HepG2 (cell line): ENCODE measurements at regions not wholly inside any gene's neighbourhood (a gene's known extent, or its start where the extent isn't known, plus 50 kb on each side); places are given as distances from the start of the nearest gene placed in this dataset.

Experiments used
- ATAC-seq: fragments of 200-7000 bp; cut with Tn5 transposase; 3 replicates; pipeline ENCODE4 v1.9.1; 2020; ENCODE audit warnings: mild to moderate bottlenecking, moderate library complexity
- BruUV-seq: library from RNA; stranded (reverse); fragments of 400-500 nt; replicated peaks from 2 replicates; lab custom pipeline; 2021; lab: Mats Ljungman, UMichigan
- CTCF ChIA-PET: fragments of 300-600 bp; formaldehyde crosslinking; extraction: SDS; loops from one replicate; lab custom pipeline; 2021; ENCODE audit warnings: low total read pairs, inconsistent platforms, low intra/inter-chr PET ratio; lab: Yijun Ruan, JAX
- POLR2A ChIA-PET: fragments of 350-600 bp; sonication (Branson Sonifier 250); formaldehyde crosslinking; loops from one replicate; lab custom pipeline; 2020; ENCODE audit warnings: antibody characterized with exemption, inconsistent platforms; lab: Yijun Ruan, JAX
- DNase-seq: peaks from one replicate; pipeline ENCODE4 v3.0.0-alpha.2; 2015; ENCODE audit warnings: low spot score
- FAIRE-seq: peaks from 3 replicates; lab custom pipeline; 2011; peaks lifted over from hg19 to GRCh38; lab: Jason Lieb, UNC
- H2AFZ ChIP-seq: one replicate; pipeline ENCODE4 v1.6.1; 2011; ENCODE audit warnings: low read length, inconsistent platforms
- H3K27ac ChIP-seq: fragments of 300-600 bp; 3 replicates; pipeline ENCODE4 v1.8.0; 2011; ENCODE audit warnings: mixed run types, mild to moderate bottlenecking, mixed read lengths, low read length, inconsistent platforms; ENCODE audit not compliant: insufficient read depth; ENCODE audit errors: extremely low read length
- H3K27me3 ChIP-seq, 2 experiments: fragments of 200-600 bp in 1 of 2; 2 replicates in 1 of 2; 3 replicates in 1 of 2; pipeline versions ENCODE4 v1.6.0 to v1.8.0; 2011; ENCODE audit warnings: low read length in 2 of 2, mild to moderate bottlenecking in 2 of 2, moderate library complexity in 2 of 2, inconsistent platforms in 1 of 2; ENCODE audit not compliant: insufficient read depth in 2 of 2, control insufficient read depth in 1 of 2
- H3K36me3 ChIP-seq, 2 experiments: fragments of 200-600 bp in 1 of 2; replicated peaks in 1 of 2; 2 replicates in 1 of 2; 3 replicates in 1 of 2; pipeline versions ENCODE4 v1.5.1 to v1.8.0; 2011; ENCODE audit warnings: low read length in 2 of 2, inconsistent platforms in 1 of 2; ENCODE audit not compliant: insufficient read depth in 2 of 2, control insufficient read depth in 1 of 2
- H3K4me1 ChIP-seq: 2 replicates; pipeline ENCODE4 v1.5.1; 2012; ENCODE audit warnings: low read length, inconsistent platforms; ENCODE audit not compliant: insufficient read depth
- H3K4me2 ChIP-seq: 2 replicates; pipeline ENCODE4 v1.6.0; 2011; ENCODE audit warnings: low read depth, low read length, inconsistent platforms
- H3K4me3 ChIP-seq, 3 experiments: fragments of 200-600 bp in 1 of 3; sonication (generic), shearing (Covaris generic) in 1 of 3; replicated peaks in 1 of 3; 2 replicates each; pipeline ENCODE4 v1.5.1; 2011 to 2016; ENCODE audit warnings: low read length in 3 of 3, inconsistent platforms in 2 of 3, low read depth in 2 of 3, mild to moderate bottlenecking in 2 of 3, control low read depth in 1 of 3, mixed read lengths in 1 of 3; ENCODE audit not compliant: insufficient read depth in 1 of 3
- H3K79me2 ChIP-seq: one replicate; pipeline ENCODE4 v1.6.1; 2011; ENCODE audit warnings: low read length, inconsistent platforms; ENCODE audit not compliant: insufficient read depth
- H3K9ac ChIP-seq: 2 replicates; pipeline ENCODE4 v1.6.0; 2011; ENCODE audit warnings: mild to moderate bottlenecking, low read depth, low read length, inconsistent platforms; ENCODE audit not compliant: insufficient read depth
- H3K9me3 ChIP-seq: 2 replicates; pipeline ENCODE4 v1.5.1; 2012; ENCODE audit warnings: mild to moderate bottlenecking, low read length
- H4K20me1 ChIP-seq: 2 replicates; pipeline ENCODE4 v1.6.0; 2011; ENCODE audit warnings: inconsistent platforms, mild to moderate bottlenecking, low read length, moderate library complexity; ENCODE audit not compliant: insufficient read depth
- BRCA1 ChIP-seq: sonication (generic); formaldehyde crosslinking; IDR thresholded peaks from 2 replicates; pipeline ENCODE4 v1.4.0; 2020; ENCODE audit warnings: missing genetic modification reagents
- FOXC1 ChIP-seq: sonication (generic); formaldehyde crosslinking; IDR thresholded peaks from 2 replicates; pipeline ENCODE4 v1.8.0; 2022; ENCODE audit warnings: mild to moderate bottlenecking, missing genetic modification reagents, borderline replicate concordance
- FOXP1 ChIP-seq, 2 experiments: fragments of 450-650 bp in 1 of 2; IDR thresholded peaks; 2 replicates each; pipeline ENCODE4 v1.6.1; 2017 to 2018; ENCODE audit warnings: antibody characterized with exemption in 1 of 2
- HNRNPL ChIP-seq: fragments of 200-400 bp; formaldehyde crosslinking; IDR thresholded peaks from 2 replicates; pipeline ENCODE4 v1.6.1; 2017; ENCODE audit warnings: mild to moderate bottlenecking, low read depth, low read length
- KLF12 ChIP-seq: sonication (generic); formaldehyde crosslinking; IDR thresholded peaks from 2 replicates; pipeline ENCODE4 v1.4.0; 2020; ENCODE audit warnings: missing genetic modification reagents, borderline replicate concordance
- LRRFIP1 ChIP-seq: sonication (generic); formaldehyde crosslinking; conservative IDR thresholded peaks from 2 replicates; pipeline ENCODE4 v1.4.0; 2020; ENCODE audit warnings: missing genetic modification reagents
- TOE1 ChIP-seq: sonication (generic); formaldehyde crosslinking; IDR thresholded peaks from 2 replicates; pipeline ENCODE4 v1.4.0; 2020; ENCODE audit warnings: mild to moderate bottlenecking, missing genetic modification reagents
- ZNF230 ChIP-seq: sonication (generic); formaldehyde crosslinking; IDR thresholded peaks from 2 replicates; pipeline ENCODE4 v1.4.0; 2020; ENCODE audit warnings: mild to moderate bottlenecking, missing genetic modification reagents
- ZNF350 ChIP-seq: sonication (generic); formaldehyde crosslinking; IDR thresholded peaks from 2 replicates; pipeline ENCODE4 v1.4.0; 2020; ENCODE audit warnings: mild to moderate bottlenecking, low read depth, missing genetic modification reagents, borderline replicate concordance
- ZNF543 ChIP-seq: sonication (generic); formaldehyde crosslinking; IDR thresholded peaks from 2 replicates; pipeline ENCODE4 v1.4.0; 2020; ENCODE audit warnings: mild to moderate bottlenecking, missing genetic modification reagents
- ZNF558 ChIP-seq: sonication (generic); formaldehyde crosslinking; IDR thresholded peaks from 2 replicates; pipeline ENCODE4 v1.9.0; 2022; ENCODE audit warnings: mild to moderate bottlenecking, missing genetic modification reagents, borderline replicate concordance
- ZNF598 ChIP-seq: sonication (generic); formaldehyde crosslinking; IDR thresholded peaks from 2 replicates; pipeline ENCODE4 v1.5.1; 2020; ENCODE audit warnings: mild to moderate bottlenecking, missing genetic modification reagents, borderline replicate concordance
- ZNF841 ChIP-seq: sonication (generic); formaldehyde crosslinking; IDR thresholded peaks from 2 replicates; pipeline ENCODE4 v1.8.1; 2023; ENCODE audit warnings: missing genetic modification reagents, borderline replicate concordance
- ZNF879 ChIP-seq: sonication (generic); formaldehyde crosslinking; IDR thresholded peaks from 2 replicates; pipeline ENCODE4 v1.8.1; 2023; ENCODE audit warnings: missing genetic modification reagents
- ZUFSP ChIP-seq: sonication (generic); formaldehyde crosslinking; IDR thresholded peaks from 2 replicates; pipeline ENCODE4 v1.9.0; 2021; ENCODE audit warnings: missing genetic modification reagents, mild to moderate bottlenecking, borderline replicate concordance
- WGBS: methylation state at CpG from one replicate; pipeline ENCODE4 v1.1.6; 2017; ENCODE audit warnings: low lambda C conversion rate; 5-methylcytosine and 5-hydroxymethylcytosine counted together
- in situ Hi-C: cut with HindIII; loops from 2 replicates; pipeline ENCODE4 v1.10.0; 2017; ENCODE audit warnings: low pct_unique_long_range_greater_than_20kb; ENCODE audit not compliant: extremely low pct_ligation_motif_present
- intact Hi-C: fragments of 100-400 bp; cut with micrococcal nuclease; formaldehyde crosslinking; loops from one replicate; pipeline ENCODE4 v1.10.0; 2022; ENCODE audit not compliant: unreplicated experiment
- TF ChIP-seq, protein P1 (sequence below), 2 experiments: sonication (generic) in 1 of 2; formaldehyde crosslinking in 1 of 2; IDR thresholded peaks; 2 replicates each; pipeline versions ENCODE4 v1.5.1 to v1.6.1; 2011 to 2020; ENCODE audit warnings: borderline replicate concordance in 1 of 2, low read depth in 1 of 2, low read length in 1 of 2, mild to moderate bottlenecking in 1 of 2, missing genetic modification reagents in 1 of 2, moderate library complexity in 1 of 2
- TF ChIP-seq, protein P2 (sequence below): sonication (generic); formaldehyde crosslinking; conservative IDR thresholded peaks from 2 replicates; pipeline ENCODE4 v1.8.0; 2022; ENCODE audit warnings: mild to moderate bottlenecking, moderate library complexity, missing genetic modification reagents

DNA sequence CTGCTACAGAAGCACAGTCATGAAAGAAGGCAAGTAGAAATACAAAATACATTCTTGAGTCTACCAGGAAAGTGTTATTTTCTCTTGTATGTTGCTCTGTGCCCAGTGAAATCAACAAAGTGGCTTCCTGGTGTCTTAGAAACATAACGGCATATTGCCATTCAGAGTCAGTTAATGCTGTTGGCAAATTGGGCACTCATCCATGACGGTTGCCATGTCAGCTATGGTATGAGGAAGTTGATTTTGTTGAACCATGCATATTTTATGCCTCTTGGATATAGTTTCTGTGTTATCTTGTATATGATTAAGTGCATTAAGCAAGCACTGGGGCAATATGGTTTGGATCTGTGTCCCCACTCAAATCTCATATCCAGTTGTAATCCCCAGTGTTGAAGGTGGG is 153.1 kb upstream of the CXADR start:
- Histone ChIP-seq H3K4me1 (no peaks in the 10 kb centered on the region), H4K20me1 (no peaks in the 10 kb centered on the region), H3K27ac (no peak overlapping the region), H3K4me3 (no peak overlapping the region), H3K36me3 (no peaks in the 10 kb centered on the region), H3K79me2 (no peaks in the 10 kb centered on the region), H2AFZ (no peak overlapping the region), H3K9me3 (no peaks in the 10 kb centered on the region), H3K9ac (no peak overlapping the region), H3K4me2 (no peak overlapping the region), H3K27me3 (no peaks in the 10 kb centered on the region)
- no peak for ATAC-seq
- in situ Hi-C loops, result no loop called here
- POLR2A ChIA-PET, result no interaction called here
- CTCF ChIA-PET, result no interaction called here
- WGBS, result 8% methylated on average over 2 of the region's 2 CpGs
- BruUV-seq, result no TSS peak
- no peak for DNase-seq
- FAIRE-seq, result no peak
- intact Hi-C loops, result loop anchor here (10.0 kb wide), 1 partner anchor 145 kb away; no protein-coding TSS in a partner anchor
- no peak for TF ChIP-seq LRRFIP1 (CRISPR knock-in tag)
- TF ChIP-seq ZNF841 (CRISPR knock-in tag), result no peak
- TF ChIP-seq ZNF879 (CRISPR knock-in tag), result no peak
- no peak for TF ChIP-seq ZNF543 (CRISPR knock-in tag)
- TF ChIP-seq HNRNPL, result no peak
- TF ChIP-seq FOXP1 (IDR thresholded peaks at IDR 0.05), result no peak
- no peak for TF ChIP-seq FOXP1 (CRISPR knock-in tag; IDR thresholded peaks at IDR 0.05)
- TF ChIP-seq, protein P1, sequence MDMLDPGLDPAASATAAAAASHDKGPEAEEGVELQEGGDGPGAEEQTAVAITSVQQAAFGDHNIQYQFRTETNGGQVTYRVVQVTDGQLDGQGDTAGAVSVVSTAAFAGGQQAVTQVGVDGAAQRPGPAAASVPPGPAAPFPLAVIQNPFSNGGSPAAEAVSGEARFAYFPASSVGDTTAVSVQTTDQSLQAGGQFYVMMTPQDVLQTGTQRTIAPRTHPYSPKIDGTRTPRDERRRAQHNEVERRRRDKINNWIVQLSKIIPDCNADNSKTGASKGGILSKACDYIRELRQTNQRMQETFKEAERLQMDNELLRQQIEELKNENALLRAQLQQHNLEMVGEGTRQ (IDR thresholded peaks at IDR 0.05; ENCODE audit: low read depth, low read length), result no peak
- TF ChIP-seq, protein P1 (CRISPR knock-in tag; IDR thresholded peaks at IDR 0.05; ENCODE audit: borderline replicate concordance), result no peak
- TF ChIP-seq BRCA1, result no peak
- TF ChIP-seq ZNF230 (CRISPR knock-in tag), result no peak
- TF ChIP-seq, protein P2, sequence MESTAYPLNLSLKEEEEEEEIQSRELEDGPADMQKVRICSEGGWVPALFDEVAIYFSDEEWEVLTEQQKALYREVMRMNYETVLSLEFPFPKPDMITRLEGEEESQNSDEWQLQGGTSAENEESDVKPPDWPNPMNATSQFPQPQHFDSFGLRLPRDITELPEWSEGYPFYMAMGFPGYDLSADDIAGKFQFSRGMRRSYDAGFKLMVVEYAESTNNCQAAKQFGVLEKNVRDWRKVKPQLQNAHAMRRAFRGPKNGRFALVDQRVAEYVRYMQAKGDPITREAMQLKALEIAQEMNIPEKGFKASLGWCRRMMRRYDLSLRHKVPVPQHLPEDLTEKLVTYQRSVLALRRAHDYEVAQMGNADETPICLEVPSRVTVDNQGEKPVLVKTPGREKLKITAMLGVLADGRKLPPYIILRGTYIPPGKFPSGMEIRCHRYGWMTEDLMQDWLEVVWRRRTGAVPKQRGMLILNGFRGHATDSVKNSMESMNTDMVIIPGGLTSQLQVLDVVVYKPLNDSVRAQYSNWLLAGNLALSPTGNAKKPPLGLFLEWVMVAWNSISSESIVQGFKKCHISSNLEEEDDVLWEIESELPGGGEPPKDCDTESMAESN (CRISPR knock-in tag), result no peak
- no peak for TF ChIP-seq ZNF558
- TF ChIP-seq TOE1 (CRISPR knock-in tag), result no peak
- TF ChIP-seq ZNF350 (CRISPR knock-in tag), result no peak
- no peak for TF ChIP-seq FOXC1 (CRISPR knock-in tag)
- no peak for TF ChIP-seq ZNF598
- TF ChIP-seq KLF12 (CRISPR knock-in tag), result no peak
- TF ChIP-seq ZUFSP (CRISPR knock-in tag), result no peak
